H9 (cell line): ENCODE measurements at regions not wholly inside any gene's neighbourhood (a gene's known extent, or its start where the extent isn't known, plus 50 kb on each side); places are given as distances from the start of the nearest gene placed in this dataset.

Experiments
- DNase-seq: peaks from one replicate; pipeline ENCODE4 v3.0.0-alpha.2; 2017
- H2AFZ ChIP-seq: one replicate; pipeline ENCODE4 v1.6.1; 2013; ENCODE audit warnings: mild to moderate bottlenecking, low read length, control low read depth, moderate library complexity
- H2AK5ac ChIP-seq: 2 replicates; pipeline ENCODE4 v1.6.1; 2013; ENCODE audit warnings: low read length, control low read depth, mixed read lengths; ENCODE audit not compliant: insufficient read length
- H2BK120ac ChIP-seq: one replicate; pipeline ENCODE4 v1.6.1; 2013; ENCODE audit warnings: low read depth, mild to moderate bottlenecking, low read length, control low read depth, inconsistent platforms; ENCODE audit not compliant: poor library complexity, severe bottlenecking
- H2BK12ac ChIP-seq: 2 replicates; pipeline ENCODE4 v1.6.1; 2013; ENCODE audit warnings: low read length, control low read depth, mixed read lengths, low read depth; ENCODE audit not compliant: insufficient read length
- H2BK15ac ChIP-seq: 2 replicates; pipeline ENCODE4 v1.6.1; 2013; ENCODE audit warnings: low read depth, low read length, control low read depth
- H2BK20ac ChIP-seq: one replicate; pipeline ENCODE4 v1.6.1; 2013; ENCODE audit warnings: low read depth, mild to moderate bottlenecking, low read length, control low read depth, inconsistent platforms; ENCODE audit not compliant: poor library complexity, severe bottlenecking
- H2BK5ac ChIP-seq: 2 replicates; pipeline ENCODE4 v1.6.1; 2013; ENCODE audit warnings: low read length, control low read depth, mixed read lengths; ENCODE audit not compliant: insufficient read length
- H3K14ac ChIP-seq: 2 replicates; pipeline ENCODE4 v1.6.1; 2013; ENCODE audit warnings: low read length, control low read depth; ENCODE audit not compliant: insufficient read depth
- H3K18ac ChIP-seq: 2 replicates; pipeline ENCODE4 v1.6.1; 2013; ENCODE audit warnings: low read depth, mild to moderate bottlenecking, mixed read lengths, low read length, control low read depth; ENCODE audit not compliant: insufficient read length
- H3K23ac ChIP-seq: 2 replicates; pipeline ENCODE4 v1.6.1; 2013; ENCODE audit warnings: low read length, control low read depth, mixed read lengths, low read depth; ENCODE audit not compliant: insufficient read length
- H3K23me2 ChIP-seq: 2 replicates; pipeline ENCODE4 v1.6.1; 2013; ENCODE audit warnings: low read depth, mild to moderate bottlenecking, mixed read lengths, low read length, control low read depth; ENCODE audit not compliant: insufficient read length, poor library complexity, severe bottlenecking
- H3K27ac ChIP-seq: 2 replicates; pipeline ENCODE4 v1.5.1; 2013; ENCODE audit warnings: low read length, control low read depth, mixed read lengths, low read depth; ENCODE audit not compliant: insufficient read length
- H3K27me3 ChIP-seq: 2 replicates; pipeline ENCODE4 v1.6.1; 2013; ENCODE audit warnings: low read length, control low read depth, inconsistent platforms; ENCODE audit not compliant: insufficient read depth
- H3K4ac ChIP-seq: 2 replicates; pipeline ENCODE4 v1.6.1; 2013; ENCODE audit warnings: low read depth, mild to moderate bottlenecking, control low read depth, inconsistent platforms, low read length, moderate library complexity
- H3K4me1 ChIP-seq: 2 replicates; pipeline ENCODE4 v1.6.1; 2013; ENCODE audit warnings: low read length, control low read depth, inconsistent platforms; ENCODE audit not compliant: insufficient read depth
- H3K4me2 ChIP-seq: 2 replicates; pipeline ENCODE4 v1.6.1; 2013; ENCODE audit warnings: low read length, control low read depth, mixed read lengths; ENCODE audit not compliant: insufficient read length, insufficient read depth
- H3K56ac ChIP-seq: 2 replicates; pipeline ENCODE4 v1.6.1; 2013; ENCODE audit warnings: low read depth, mild to moderate bottlenecking, mixed read lengths, low read length, control low read depth; ENCODE audit not compliant: insufficient read length
- H3K79me1 ChIP-seq: 2 replicates; pipeline ENCODE4 v1.6.1; 2013; ENCODE audit warnings: low read depth, mild to moderate bottlenecking, moderate library complexity, low read length, control low read depth, inconsistent platforms; ENCODE audit not compliant: insufficient read depth, poor library complexity, severe bottlenecking
- H3K79me2 ChIP-seq: 2 replicates; pipeline ENCODE4 v1.6.1; 2013; ENCODE audit warnings: low read length, control low read depth, inconsistent platforms; ENCODE audit not compliant: insufficient read depth
- H3K9ac ChIP-seq: 2 replicates; pipeline ENCODE4 v1.6.1; 2013; ENCODE audit warnings: low read length, control low read depth, mixed read lengths; ENCODE audit not compliant: insufficient read length; ENCODE audit errors: extremely low read depth
- H3K9me3 ChIP-seq: one replicate; pipeline ENCODE4 v1.6.1; 2013; ENCODE audit warnings: low read depth, low read length, inconsistent platforms; ENCODE audit not compliant: control insufficient read depth
- H3T11ph ChIP-seq: one replicate; pipeline ENCODE4 v1.6.1; 2013; ENCODE audit warnings: mild to moderate bottlenecking, low read length, control low read depth, inconsistent platforms
- H4K20me1 ChIP-seq: one replicate; pipeline ENCODE4 v1.6.1; 2013; ENCODE audit not compliant: control insufficient read depth, insufficient read length, insufficient read depth
- H4K5ac ChIP-seq: 2 replicates; pipeline ENCODE4 v1.6.1; 2013; ENCODE audit warnings: low read depth, mild to moderate bottlenecking, mixed read lengths, low read length, control low read depth; ENCODE audit not compliant: insufficient read length
- H4K8ac ChIP-seq: replicated peaks from 2 replicates; pipeline ENCODE4 v1.6.1; 2013; ENCODE audit warnings: low read length, control low read depth, mixed read lengths, low read depth; ENCODE audit not compliant: insufficient read length
- H4K91ac ChIP-seq: 2 replicates; pipeline ENCODE4 v1.6.1; 2013; ENCODE audit warnings: low read depth, mild to moderate bottlenecking, moderate library complexity, mixed read lengths, low read length, control low read depth; ENCODE audit not compliant: insufficient read length
- H3K27ac Mint-ChIP-seq, 3 experiments: 2 replicates in 2 of 3; 3 replicates in 1 of 3; pipeline ENCODE4 v1.8.0; 2020 to 2021; ENCODE audit warnings: mixed read lengths in 3 of 3, mild to moderate bottlenecking in 1 of 3, moderate library complexity in 1 of 3
- H3K27me3 Mint-ChIP-seq: 2 replicates; pipeline ENCODE4 v1.8.0; 2021; ENCODE audit warnings: low read depth, mild to moderate bottlenecking, moderate library complexity, mixed read lengths
- H3K36me3 Mint-ChIP-seq, 3 experiments: 2 replicates in 2 of 3; 3 replicates in 1 of 3; pipeline ENCODE4 v1.8.0; 2020 to 2021; ENCODE audit warnings: low read depth in 3 of 3, mixed read lengths in 3 of 3; ENCODE audit not compliant: insufficient read depth in 1 of 3
- H3K4me1 Mint-ChIP-seq, 2 experiments: 2 replicates each; pipeline ENCODE4 v1.8.0; 2020; ENCODE audit warnings: mixed read lengths in 2 of 2
- H3K4me3 Mint-ChIP-seq, 2 experiments: 2 replicates in 1 of 2; 3 replicates in 1 of 2; pipeline ENCODE4 v1.8.0; 2020 to 2021; ENCODE audit warnings: mild to moderate bottlenecking in 2 of 2, mixed read lengths in 2 of 2, moderate library complexity in 1 of 2
- H3K9me3 Mint-ChIP-seq, 2 experiments: 2 replicates in 1 of 2; 3 replicates in 1 of 2; pipeline ENCODE4 v1.8.0; 2020; ENCODE audit warnings: mild to moderate bottlenecking in 2 of 2, mixed read lengths in 2 of 2, moderate library complexity in 1 of 2
- CTCF ChIP-seq: fragments of 200-600 bp; sonication (generic); conservative IDR thresholded peaks from 3 replicates; pipeline ENCODE4 v1.8.0; 2021; ENCODE audit warnings: antibody characterized with exemption, mild to moderate bottlenecking
- WGBS: extraction: QIAGEN DNeasy Blood & Tissue Kit; methylation state at CpG from one replicate; pipeline ENCODE4 v1.1.7; 2013; ENCODE audit warnings: missing lambda C conversion rate, low lambda C conversion rate, mixed read lengths; ENCODE audit not compliant: insufficient read length; ENCODE audit errors: extremely low coverage; 5-methylcytosine and 5-hydroxymethylcytosine counted together

GRCh38 chr2:175310813-175311504, 129.4 kb upstream of the ATP5MC3 start:
- H3K18ac ChIP-seq, result no peak overlapping the region
- no peak overlapping the region for H3K4me2 ChIP-seq
- H2BK5ac ChIP-seq, result no peak overlapping the region
- no peak overlapping the region for H2AFZ ChIP-seq
- H2AK5ac ChIP-seq, result no peak overlapping the region
- no peaks in the 10 kb centered on the region for H3K79me2 ChIP-seq
- H3K9ac ChIP-seq, result no peak overlapping the region
- no peaks in the 10 kb centered on the region for H4K20me1 ChIP-seq
- no peak for DNase-seq
- no peaks in the 10 kb centered on the region for H3K79me1 ChIP-seq
- Mint-ChIP-seq H3K36me3 (no peaks in the 10 kb centered on the region), H3K27me3 (peaks cover 11% of the 10 kb centered on the region; the same call in 1 of the 2 replicates), H3K27ac (no peak overlapping the region), H3K4me1 (peaks cover 14 to 15% of the 10 kb centered on the region in 2 experiments), H3K4me3 (no peak overlapping the region), H3K9me3 (no peaks in the 10 kb centered on the region)
- no peak overlapping the region for H3T11ph ChIP-seq
- no peak overlapping the region for H2BK120ac ChIP-seq
- H3K14ac ChIP-seq, result no peak overlapping the region
- H2BK15ac ChIP-seq, result no peak overlapping the region
- H3K4me1 ChIP-seq, result no peaks in the 10 kb centered on the region
- no peak overlapping the region for H2BK20ac ChIP-seq
- H4K5ac ChIP-seq, result no peak overlapping the region
- H3K9me3 ChIP-seq, result no peaks in the 10 kb centered on the region
- no peak overlapping the region for H4K91ac ChIP-seq
- no CpG with 5 or more reads among the region's 1 CpG for WGBS
- no peak overlapping the region for H3K56ac ChIP-seq
- no peak overlapping the region for H3K27ac ChIP-seq
- no peak overlapping the region for H3K4ac ChIP-seq
- TF ChIP-seq CTCF, result no peak
- H4K8ac ChIP-seq, result no peak overlapping the region
- no peak overlapping the region for H3K23ac ChIP-seq
- no peaks in the 10 kb centered on the region for H3K23me2 ChIP-seq
- no peaks in the 10 kb centered on the region for H3K27me3 ChIP-seq
- no peak overlapping the region for H2BK12ac ChIP-seq
